ENCODE measurements at regions not wholly inside any gene's neighbourhood (a gene's known extent, or its start where the extent isn't known, plus 50 kb on each side); places are given as distances from the start of the nearest gene placed in this dataset.

DNA sequence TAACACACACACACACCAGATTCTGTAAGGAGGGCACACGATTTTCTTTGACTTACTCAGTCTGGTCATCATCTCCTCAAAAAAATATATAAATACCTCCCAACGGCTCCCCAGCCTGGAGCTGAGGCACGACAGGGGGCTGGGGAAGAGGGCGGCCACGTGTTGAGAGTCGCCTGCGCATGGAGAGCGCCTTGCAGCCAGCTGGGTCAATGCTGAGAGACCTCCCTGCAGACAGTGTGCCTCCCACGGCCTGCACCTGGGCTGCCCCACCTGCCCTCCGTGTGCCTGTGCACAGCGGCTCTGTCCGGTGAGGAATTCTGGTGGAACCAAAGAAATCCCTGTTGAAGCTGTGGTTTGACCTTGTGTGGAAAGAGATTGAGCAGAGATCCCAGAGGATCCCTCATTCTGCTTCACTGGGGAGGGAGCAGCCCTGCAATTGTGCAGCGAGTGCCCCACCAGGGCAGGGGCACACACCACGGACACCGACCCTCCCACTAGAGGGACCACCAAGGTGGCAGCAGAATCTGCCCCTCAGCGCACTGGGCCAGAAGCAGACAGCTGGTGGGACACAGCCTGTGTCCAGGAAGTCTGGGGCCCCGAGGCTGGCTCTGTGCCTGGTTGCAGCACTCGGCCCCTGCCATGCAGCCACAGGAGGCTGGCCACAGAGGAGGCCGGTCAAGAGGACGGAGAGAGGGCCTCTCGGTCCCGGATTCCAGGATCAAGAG lies 150.5 kb upstream of the PPP2R2D start:
- intact Hi-C loops (cut with micrococcal nuclease; ENCODE audit: unreplicated experiment) = no loop called here

More for the DNA sequence above, 150.5 kb upstream of the PPP2R2D start:
- H2AFZ ChIP-seq (ENCODE audit: low read length) = no peak overlapping the region
- H3K4me2 ChIP-seq (ENCODE audit: low read depth, low read length) = no peak overlapping the region
- H3K4me1 ChIP-seq (ENCODE audit: insufficient read depth, low read length) = peaks cover 45% of the 10 kb centered on the region
- WGBS (ENCODE audit: low lambda C conversion rate) = 51% methylated on average over 16 of the region's 22 CpGs
- H3K36me3 ChIP-seq (replicated peaks in 1 of 2; ENCODE audit: control insufficient read depth in 1 of 2, insufficient read depth in 2 of 2, low read length in 2 of 2) = no peaks in the 10 kb centered on the region
- TF ChIP-seq HBP1 (CRISPR knock-in tag; IDR thresholded peaks at IDR 0.05; ENCODE audit: low read depth) (no peak), ZNF18 (CRISPR knock-in tag; IDR thresholded peaks at IDR 0.05; ENCODE audit: insufficient replicate concordance) (no peak), MXD3 (CRISPR knock-in tag; IDR thresholded peaks at IDR 0.05) (no peak), ZBTB21 (CRISPR knock-in tag; IDR thresholded peaks at IDR 0.05) (no peak), MLXIP (CRISPR knock-in tag; IDR thresholded peaks at IDR 0.05; ENCODE audit: borderline replicate concordance) (no peak), ZNF337 (CRISPR knock-in tag; IDR thresholded peaks at IDR 0.05; ENCODE audit: borderline replicate concordance, low read depth) (no peak), MAZ (IDR thresholded peaks at IDR 0.05; ENCODE audit: borderline replicate concordance, low read depth, low read length) (no peak), MAZ (CRISPR knock-in tag; IDR thresholded peaks at IDR 0.05; ENCODE audit: low read depth) (no peak)
- no peaks in the 10 kb centered on the region for H3K9me3 ChIP-seq (ENCODE audit: low read length)
- H3K4me3 ChIP-seq (replicated peaks in 1 of 3; ENCODE audit: insufficient read depth in 1 of 3, low read depth in 2 of 3, low read length in 3 of 3) = no peak overlapping the region
- ATAC-seq = no peak
- H3K27me3 ChIP-seq (ENCODE audit: control insufficient read depth in 1 of 2, insufficient read depth in 2 of 2, low read length in 2 of 2) = peaks cover 0 to 5% of the 10 kb centered on the region in 2 experiments; a peak in 3 of 5 replicates
- CTCF ChIA-PET (ENCODE audit: low intra/inter-chr PET ratio, low total read pairs) = no interaction called here
- no peak for FAIRE-seq
- H3K9ac ChIP-seq (ENCODE audit: insufficient read depth, low read depth, low read length) = no peak overlapping the region
- no peaks in the 10 kb centered on the region for H3K79me2 ChIP-seq (ENCODE audit: insufficient read depth, low read length)
- H3K27ac ChIP-seq (ENCODE audit: extremely low read length, insufficient read depth, low read length) = no peak overlapping the region
- in situ Hi-C loops (cut with HindIII; ENCODE audit: extremely low pct_ligation_motif_present, low pct_unique_long_range_greater_than_20kb) = no loop called here
- no peaks in the 10 kb centered on the region for H4K20me1 ChIP-seq (ENCODE audit: insufficient read depth, low read length)
- no TSS peak for BruUV-seq (replicated peaks)
- no peak for DNase-seq (ENCODE audit: low spot score)
- POLR2A ChIA-PET = no interaction called here
